ENCODE measurements at regions not wholly inside any gene's neighbourhood (a gene's known extent, or its start where the extent isn't known, plus 50 kb on each side); places are given as distances from the start of the nearest gene placed in this dataset.

DNA sequence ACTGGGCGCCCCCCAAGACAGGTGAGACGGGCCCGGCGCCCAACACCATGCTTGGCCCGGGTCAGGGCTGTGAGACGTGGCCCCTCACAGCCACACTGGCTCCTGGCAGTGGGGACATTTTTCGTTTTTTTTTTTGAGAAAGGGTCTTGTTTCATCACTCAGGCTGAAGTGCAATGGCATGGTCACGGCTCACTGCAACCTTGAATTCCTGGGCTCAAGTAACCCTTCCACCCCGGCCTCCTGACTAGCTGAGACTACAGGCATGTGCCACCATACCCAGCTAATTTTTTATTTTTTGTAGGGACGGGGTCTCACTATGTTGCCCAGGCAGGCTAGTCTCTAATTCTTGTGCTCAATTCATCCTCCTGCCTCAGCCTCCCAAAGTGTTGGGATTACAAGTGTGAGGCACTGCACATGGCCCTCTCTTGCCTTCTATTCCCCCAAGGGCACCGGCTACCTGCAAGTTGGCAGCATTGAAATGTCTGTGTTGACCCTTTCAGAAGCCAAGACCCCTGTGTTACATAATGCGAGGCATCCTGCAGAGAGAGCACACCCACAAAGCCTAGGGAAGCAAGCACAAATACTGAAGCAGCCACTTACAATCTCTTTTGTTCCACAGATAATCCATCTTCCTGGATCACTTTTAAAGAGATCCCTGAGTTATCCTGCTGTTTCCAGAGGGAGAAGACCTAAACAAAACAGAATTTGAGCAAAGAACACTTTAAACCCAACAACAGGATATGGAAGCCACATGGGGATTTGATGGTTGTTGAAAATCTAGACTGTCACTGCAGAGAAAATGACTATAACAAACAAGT lies 57.5 kb upstream of the SLC4A11 start:
- no peak for TF ChIP-seq EZH2 (IDR thresholded peaks at IDR 0.05; ENCODE audit: borderline replicate concordance, low read depth, low read length, poor library complexity, severe bottlenecking)
- TF ChIP-seq, protein P1, sequence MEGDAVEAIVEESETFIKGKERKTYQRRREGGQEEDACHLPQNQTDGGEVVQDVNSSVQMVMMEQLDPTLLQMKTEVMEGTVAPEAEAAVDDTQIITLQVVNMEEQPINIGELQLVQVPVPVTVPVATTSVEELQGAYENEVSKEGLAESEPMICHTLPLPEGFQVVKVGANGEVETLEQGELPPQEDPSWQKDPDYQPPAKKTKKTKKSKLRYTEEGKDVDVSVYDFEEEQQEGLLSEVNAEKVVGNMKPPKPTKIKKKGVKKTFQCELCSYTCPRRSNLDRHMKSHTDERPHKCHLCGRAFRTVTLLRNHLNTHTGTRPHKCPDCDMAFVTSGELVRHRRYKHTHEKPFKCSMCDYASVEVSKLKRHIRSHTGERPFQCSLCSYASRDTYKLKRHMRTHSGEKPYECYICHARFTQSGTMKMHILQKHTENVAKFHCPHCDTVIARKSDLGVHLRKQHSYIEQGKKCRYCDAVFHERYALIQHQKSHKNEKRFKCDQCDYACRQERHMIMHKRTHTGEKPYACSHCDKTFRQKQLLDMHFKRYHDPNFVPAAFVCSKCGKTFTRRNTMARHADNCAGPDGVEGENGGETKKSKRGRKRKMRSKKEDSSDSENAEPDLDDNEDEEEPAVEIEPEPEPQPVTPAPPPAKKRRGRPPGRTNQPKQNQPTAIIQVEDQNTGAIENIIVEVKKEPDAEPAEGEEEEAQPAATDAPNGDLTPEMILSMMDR (conservative IDR thresholded peaks at IDR 0.05; ENCODE audit: low read depth, low read length), result no peak

Data from A673 (cell line).